ENCODE measurements at regions not wholly inside any gene's neighbourhood (a gene's known extent, or its start where the extent isn't known, plus 50 kb on each side); places are given as distances from the start of the nearest gene placed in this dataset.

DNA sequence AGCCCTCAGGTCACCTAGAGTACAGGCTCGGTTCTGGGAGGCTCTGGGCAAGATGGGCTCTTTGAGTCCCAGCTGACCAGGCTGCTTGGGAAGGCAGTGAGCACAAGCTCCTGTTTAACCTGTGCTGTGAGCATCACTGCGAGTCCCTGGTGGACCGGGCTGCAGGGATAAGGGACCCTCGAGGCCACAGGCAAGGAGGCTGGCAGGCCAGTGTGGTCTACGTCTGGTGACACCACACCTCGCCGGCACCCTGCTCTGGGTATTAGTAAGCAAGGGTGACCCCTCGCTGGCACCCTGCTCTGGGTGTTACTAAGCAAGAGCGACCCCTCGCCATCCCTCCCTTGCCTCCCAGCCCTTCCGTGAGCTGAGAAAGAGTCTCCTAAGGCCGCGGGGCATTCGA lies 125.9 kb upstream of the FOXD4L5 start:
- TF ChIP-seq, protein P1, sequence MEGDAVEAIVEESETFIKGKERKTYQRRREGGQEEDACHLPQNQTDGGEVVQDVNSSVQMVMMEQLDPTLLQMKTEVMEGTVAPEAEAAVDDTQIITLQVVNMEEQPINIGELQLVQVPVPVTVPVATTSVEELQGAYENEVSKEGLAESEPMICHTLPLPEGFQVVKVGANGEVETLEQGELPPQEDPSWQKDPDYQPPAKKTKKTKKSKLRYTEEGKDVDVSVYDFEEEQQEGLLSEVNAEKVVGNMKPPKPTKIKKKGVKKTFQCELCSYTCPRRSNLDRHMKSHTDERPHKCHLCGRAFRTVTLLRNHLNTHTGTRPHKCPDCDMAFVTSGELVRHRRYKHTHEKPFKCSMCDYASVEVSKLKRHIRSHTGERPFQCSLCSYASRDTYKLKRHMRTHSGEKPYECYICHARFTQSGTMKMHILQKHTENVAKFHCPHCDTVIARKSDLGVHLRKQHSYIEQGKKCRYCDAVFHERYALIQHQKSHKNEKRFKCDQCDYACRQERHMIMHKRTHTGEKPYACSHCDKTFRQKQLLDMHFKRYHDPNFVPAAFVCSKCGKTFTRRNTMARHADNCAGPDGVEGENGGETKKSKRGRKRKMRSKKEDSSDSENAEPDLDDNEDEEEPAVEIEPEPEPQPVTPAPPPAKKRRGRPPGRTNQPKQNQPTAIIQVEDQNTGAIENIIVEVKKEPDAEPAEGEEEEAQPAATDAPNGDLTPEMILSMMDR (IDR thresholded peaks at IDR 0.05 in 2 of 3, conservative IDR thresholded peaks at IDR 0.05 in 1 of 3; ENCODE audit: borderline replicate concordance in 1 of 3, insufficient read depth in 1 of 3, low read depth in 2 of 3, low read length in 2 of 3), result no peak
- TF ChIP-seq, protein P2, sequence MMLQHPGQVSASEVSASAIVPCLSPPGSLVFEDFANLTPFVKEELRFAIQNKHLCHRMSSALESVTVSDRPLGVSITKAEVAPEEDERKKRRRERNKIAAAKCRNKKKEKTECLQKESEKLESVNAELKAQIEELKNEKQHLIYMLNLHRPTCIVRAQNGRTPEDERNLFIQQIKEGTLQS (IDR thresholded peaks at IDR 0.05), result no peak
- no peak for TF ChIP-seq POLR2A (IDR thresholded peaks at IDR 0.05; ENCODE audit: borderline replicate concordance, extremely low read depth, insufficient read depth, insufficient read length)
- TF ChIP-seq EZH2phosphoT487 (IDR thresholded peaks at IDR 0.05; ENCODE audit: borderline replicate concordance), result no peak
